GM12878 (cell line): ENCODE measurements at regions not wholly inside any gene's neighbourhood (a gene's known extent, or its start where the extent isn't known, plus 50 kb on each side); places are given as distances from the start of the nearest gene placed in this dataset.
A peak's percentile ranks its signal among the peaks of the same experiment; 100 is the strongest.

ENCODE experiments used
- ATAC-seq: fragments of 200-7000 bp; cut with Tn5 transposase; 3 replicates; pipeline ENCODE4 v1.9.1; 2020; ENCODE audit warnings: mild to moderate bottlenecking, moderate library complexity
- BruUV-seq: library from RNA; stranded (reverse); fragments of 400-500 nt; replicated peaks from 2 replicates; lab custom pipeline; 2021; lab: Mats Ljungman, UMichigan
- CTCF ChIA-PET: fragments of 300-600 bp; sonication (Branson Sonifier 250); formaldehyde crosslinking; extraction: SDS; loops from one replicate; lab custom pipeline; 2021; ENCODE audit warnings: inconsistent platforms; lab: Yijun Ruan, JAX
- POLR2A ChIA-PET: fragments of 350-600 bp; formaldehyde crosslinking; extraction: SDS; loops from one replicate; lab custom pipeline; 2021; ENCODE audit warnings: inconsistent platforms; lab: Charles Lee
- RAD21 ChIA-PET: fragments of 300-600 bp; sonication (Branson Sonifier 250); formaldehyde crosslinking; loops from one replicate; lab custom pipeline; 2023; ENCODE audit warnings: antibody characterized with exemption; ENCODE audit not compliant: unreplicated experiment; lab: Charles Lee
- SMC1A ChIA-PET: fragments of 300-600 bp; sonication (Branson Sonifier 250); formaldehyde crosslinking; loops from one replicate; lab custom pipeline; 2023; ENCODE audit not compliant: unreplicated experiment, uncharacterized antibody; lab: Charles Lee
- DNase-seq: peaks from one replicate; pipeline ENCODE4 v3.0.0-alpha.2; 2011; ENCODE audit warnings: low read depth, low spot score
- FAIRE-seq: peaks from 3 replicates; lab custom pipeline; 2011; peaks lifted over from hg19 to GRCh38; lab: Jason Lieb, UNC
- H2AFZ ChIP-seq: 2 replicates; pipeline ENCODE4 v1.6.0; 2011; ENCODE audit warnings: low read depth, low read length, control low read depth; ENCODE audit not compliant: control insufficient read depth
- H3K27ac ChIP-seq: 2 replicates; pipeline ENCODE4 v1.5.1; 2011; ENCODE audit warnings: control low read depth; ENCODE audit not compliant: control insufficient read depth, insufficient read depth
- H3K27me3 ChIP-seq, 2 experiments: replicated peaks in 1 of 2; 2 replicates each; pipeline versions ENCODE4 v1.6.0 to v1.6.1; 2011; ENCODE audit warnings: low read length in 1 of 2; ENCODE audit not compliant: control insufficient read depth in 2 of 2, insufficient read depth in 2 of 2
- H3K36me3 ChIP-seq, 2 experiments: 2 replicates each; pipeline ENCODE4 v1.5.1; 2011; ENCODE audit warnings: low read length in 1 of 2; ENCODE audit not compliant: control insufficient read depth in 2 of 2, insufficient read depth in 2 of 2
- H3K4me1 ChIP-seq: 2 replicates; pipeline ENCODE4 v1.6.1; 2011; ENCODE audit warnings: mild to moderate bottlenecking, low read length, moderate library complexity, mixed read lengths; ENCODE audit not compliant: control insufficient read depth, insufficient read depth
- H3K4me2 ChIP-seq: 2 replicates; pipeline ENCODE4 v1.6.0; 2011; ENCODE audit warnings: control low read depth; ENCODE audit not compliant: control insufficient read depth, insufficient read depth
- H3K4me3 ChIP-seq: fragments of 200-600 bp; sonication (generic); 2 replicates; pipeline ENCODE4 v1.5.1; 2016
- H3K79me2 ChIP-seq: 2 replicates; pipeline ENCODE4 v1.6.0; 2011; ENCODE audit warnings: low read length; ENCODE audit not compliant: control insufficient read depth, insufficient read depth
- H3K9ac ChIP-seq: 2 replicates; pipeline ENCODE4 v1.8.0; 2011; ENCODE audit warnings: low read length, control low read depth, mixed read lengths; ENCODE audit not compliant: control insufficient read depth, insufficient read depth
- H3K9me3 ChIP-seq: replicated peaks from 3 replicates; pipeline ENCODE4 v1.5.1; 2011; ENCODE audit warnings: mild to moderate bottlenecking, low read length; ENCODE audit not compliant: control insufficient read depth, insufficient read depth
- H4K20me1 ChIP-seq: 2 replicates; pipeline ENCODE4 v1.6.0; 2011; ENCODE audit not compliant: control insufficient read depth, insufficient read depth
- CEBPB ChIP-seq, 2 experiments: fragments of 150-350 bp in 1 of 2; IDR thresholded peaks; 2 replicates each; pipeline ENCODE4 v1.6.1; 2012 to 2014; ENCODE audit warnings: low read depth in 2 of 2, low read length in 2 of 2, borderline replicate concordance in 1 of 2, inconsistent platforms in 1 of 2
- CREM ChIP-seq: IDR thresholded peaks from 2 replicates; pipeline ENCODE4 v1.6.1; 2014; ENCODE audit warnings: antibody characterized with exemption, low read depth
- DPF2 ChIP-seq: fragments of 450-650 bp; IDR thresholded peaks from 2 replicates; pipeline ENCODE4 v1.6.1; 2017; ENCODE audit warnings: mild to moderate bottlenecking
- EGR1 ChIP-seq, 2 experiments: IDR thresholded peaks; 1 replicate in 1 of 2; 2 replicates in 1 of 2; pipeline ENCODE4 v1.6.1; 2011 to 2012; ENCODE audit warnings: low read depth in 2 of 2, low read length in 2 of 2, borderline replicate concordance in 1 of 2, mild to moderate bottlenecking in 1 of 2, moderate library complexity in 1 of 2
- EP300 ChIP-seq, 2 experiments: fragments of 150-350 bp in 1 of 2; IDR thresholded peaks; 2 replicates each; pipeline ENCODE4 v1.6.1; 2011 to 2012; ENCODE audit warnings: low read depth in 2 of 2, low read length in 2 of 2, borderline replicate concordance in 1 of 2, improper control_type of control experiment in 1 of 2, inconsistent platforms in 1 of 2; ENCODE audit not compliant: control insufficient read depth in 1 of 2
- MEF2B ChIP-seq: fragments of 450-650 bp; IDR thresholded peaks from 2 replicates; pipeline ENCODE4 v1.6.1; 2018; ENCODE audit warnings: mild to moderate bottlenecking, moderate library complexity; ENCODE audit not compliant: partially characterized antibody, poor library complexity, severe bottlenecking
- RCOR1 ChIP-seq: conservative IDR thresholded peaks from 2 replicates; pipeline ENCODE4 v1.6.1; 2012; ENCODE audit warnings: low read depth, low read length, improper control_type of control experiment
- SPI1 ChIP-seq: IDR thresholded peaks from 2 replicates; pipeline ENCODE4 v1.6.1; 2011; ENCODE audit warnings: low read depth, mild to moderate bottlenecking, low read length, moderate library complexity, borderline replicate concordance; ENCODE audit not compliant: insufficient read depth
- SRF ChIP-seq, 2 experiments: IDR thresholded peaks; 2 replicates each; pipeline ENCODE4 v1.6.1; 2011; ENCODE audit warnings: low read depth in 2 of 2, low read length in 2 of 2, mild to moderate bottlenecking in 1 of 2, moderate library complexity in 1 of 2
- SUZ12 ChIP-seq: fragments of 200-600 bp; sonication (generic); IDR thresholded peaks from one replicate; pipeline ENCODE4 v1.6.1; 2018; ENCODE audit warnings: antibody characterized with exemption, mild to moderate bottlenecking; ENCODE audit not compliant: unreplicated experiment
- ZNF687 ChIP-seq: fragments of 450-650 bp; IDR thresholded peaks from 2 replicates; pipeline ENCODE4 v1.6.1; 2017; ENCODE audit warnings: mild to moderate bottlenecking, moderate library complexity
- WGBS: methylation state at CpG from one replicate; pipeline ENCODE4 v1.1.6; 2016; ENCODE audit warnings: low lambda C conversion rate; ENCODE audit not compliant: insufficient replicate concordance, insufficient coverage; ENCODE audit errors: missing lambda C conversion rate; 5-methylcytosine and 5-hydroxymethylcytosine counted together
- in situ Hi-C: fragments of 300-500 bp; cut with MboI; formaldehyde crosslinking; loops from 9 replicates; pipeline ENCODE4 v1.14.3; 2018; ENCODE audit warnings: mixed read lengths
- intact Hi-C: fragments of 100-400 bp; cut with micrococcal nuclease; formaldehyde crosslinking; loops from one replicate; pipeline ENCODE4 v1.14.2; 2022; ENCODE audit not compliant: unreplicated experiment

DNA sequence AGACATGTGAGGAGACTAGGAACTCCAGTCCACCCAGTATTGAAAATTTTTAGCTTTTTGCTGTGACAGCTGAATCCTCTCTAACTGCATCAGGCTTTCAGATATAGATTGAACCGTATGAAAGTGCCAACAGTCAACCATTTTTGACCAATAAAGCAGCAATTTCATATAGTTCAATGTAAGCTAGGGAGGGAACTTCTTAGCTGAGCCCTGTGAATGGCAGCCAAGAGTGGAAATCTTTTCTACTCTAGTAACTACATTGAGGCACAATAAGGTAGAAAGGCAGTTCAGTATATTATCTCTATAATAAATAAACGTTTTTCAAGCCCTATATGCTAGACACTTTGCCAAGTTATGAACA is 96.3 kb upstream of the TANK start:
- Histone ChIP-seq H3K9me3 (no peaks in the 10 kb centered on the region), H3K4me2 (no peak overlapping the region), H3K27me3 (no peaks in the 10 kb centered on the region), H3K27ac (no peak overlapping the region), H3K79me2 (no peaks in the 10 kb centered on the region), H2AFZ (peak overlapping the region; percentile 75), H3K4me3 (no peak overlapping the region), H4K20me1 (no peaks in the 10 kb centered on the region), H3K9ac (no peak overlapping the region), H3K36me3 (no peaks in the 10 kb centered on the region), H3K4me1 (no peaks in the 10 kb centered on the region; the same call in 1 of the 2 replicates)
- no peak for FAIRE-seq
- SMC1A ChIA-PET: interaction anchor here (0.6 to 4.8 kb wide), 53 partner anchors 8 to 882 kb away, joined by 3 to 26 read pairs (median 5); no protein-coding TSS in a partner anchor
- in situ Hi-C loops: no loop called here
- CTCF ChIA-PET: interaction anchor here (0.6 to 4.9 kb wide), 83 partner anchors 10 to 979 kb away, joined by 3 to 62 read pairs (median 5); no protein-coding TSS in a partner anchor
- peak; percentile 69 for ATAC-seq
- RAD21 ChIA-PET: interaction anchor here (0.5 to 3.7 kb wide), 50 partner anchors 9 to 954 kb away, joined by 3 to 19 read pairs (median 4); no protein-coding TSS in a partner anchor
- POLR2A ChIA-PET: interaction anchor here (0.5 to 1.3 kb wide), 5 partner anchors 15 to 1449 kb away, joined by 3 to 7 read pairs (median 4); no protein-coding TSS in a partner anchor
- TF ChIP-seq SPI1: no peak
- 3% methylated on average over 2 of the region's 2 CpGs for WGBS
- BruUV-seq: no TSS peak
- DNase-seq: no peak
- intact Hi-C loops: loop anchor here (5.0 to 10.0 kb wide), 3 partner anchors 208 to 959 kb away; no protein-coding TSS in a partner anchor

GRCh38 chr2:161067846-161068350 is 92.3 kb upstream of the TANK start:
- H3K9me3 ChIP-seq: no peaks in the 10 kb centered on the region
- H3K27ac ChIP-seq: no peak overlapping the region
- H3K27me3 ChIP-seq: no peaks in the 10 kb centered on the region
- CTCF ChIA-PET: interaction anchor here (1.0 to 2.1 kb wide), 6 partner anchors 9 to 68 kb away, joined by 3 to 7 read pairs (median 4); no protein-coding TSS in a partner anchor
- SMC1A ChIA-PET: interaction anchor here (0.8 to 4.3 kb wide), 8 partner anchors 16 to 163 kb away, joined by 3 to 17 read pairs (median 4); no protein-coding TSS in a partner anchor
- POLR2A ChIA-PET: interaction anchor here (1.0 kb wide), 1 partner anchor 22 kb away, joined by 4 read pairs; no protein-coding TSS in a partner anchor
- WGBS: 98% methylated on average over 3 of the region's 3 CpGs
- ATAC-seq: no peak
- BruUV-seq: no TSS peak
- in situ Hi-C loops: no loop called here
- no peak overlapping the region for H3K9ac ChIP-seq
- DNase-seq: no peak
- no peaks in the 10 kb centered on the region; the same call in 1 of the 2 replicates for H3K4me1 ChIP-seq
- no peak overlapping the region for H3K4me2 ChIP-seq
- H3K79me2 ChIP-seq: no peaks in the 10 kb centered on the region
- RAD21 ChIA-PET: interaction anchor here (0.9 to 2.2 kb wide), 6 partner anchors 10 to 103 kb away, joined by 3 to 10 read pairs (median 3); no protein-coding TSS in a partner anchor
- H3K36me3 ChIP-seq: no peaks in the 10 kb centered on the region
- H2AFZ ChIP-seq: no peak overlapping the region
- no peaks in the 10 kb centered on the region for H4K20me1 ChIP-seq
- H3K4me3 ChIP-seq: no peak overlapping the region
- intact Hi-C loops: loop anchor here (10.0 kb wide), 1 partner anchor 963 kb away; no protein-coding TSS in a partner anchor
- FAIRE-seq: no peak
- no peak for TF ChIP-seq CEBPB (IDR thresholded peaks at IDR 0.05; ENCODE audit: borderline replicate concordance in 1 of 2, low read depth in 2 of 2, low read length in 2 of 2)
- no peak for TF ChIP-seq SRF (IDR thresholded peaks at IDR 0.05; ENCODE audit: low read depth in 2 of 2, low read length in 2 of 2)
- TF ChIP-seq DPF2: no peak
- no peak for TF ChIP-seq EGR1 (IDR thresholded peaks at IDR 0.05; ENCODE audit: borderline replicate concordance in 1 of 2, low read depth in 2 of 2, low read length in 2 of 2)
- TF ChIP-seq MEF2B: no peak
- TF ChIP-seq CREM: no peak
- no peak for TF ChIP-seq EP300 (IDR thresholded peaks at IDR 0.05; ENCODE audit: borderline replicate concordance in 1 of 2, control insufficient read depth in 1 of 2, low read depth in 2 of 2, low read length in 2 of 2)
- TF ChIP-seq ZNF687: no peak
- TF ChIP-seq RCOR1: no peak
- TF ChIP-seq SUZ12: no peak
